ENCODE measurements at regions not wholly inside any gene's neighbourhood (a gene's known extent, or its start where the extent isn't known, plus 50 kb on each side); places are given as distances from the start of the nearest gene placed in this dataset.

DNA sequence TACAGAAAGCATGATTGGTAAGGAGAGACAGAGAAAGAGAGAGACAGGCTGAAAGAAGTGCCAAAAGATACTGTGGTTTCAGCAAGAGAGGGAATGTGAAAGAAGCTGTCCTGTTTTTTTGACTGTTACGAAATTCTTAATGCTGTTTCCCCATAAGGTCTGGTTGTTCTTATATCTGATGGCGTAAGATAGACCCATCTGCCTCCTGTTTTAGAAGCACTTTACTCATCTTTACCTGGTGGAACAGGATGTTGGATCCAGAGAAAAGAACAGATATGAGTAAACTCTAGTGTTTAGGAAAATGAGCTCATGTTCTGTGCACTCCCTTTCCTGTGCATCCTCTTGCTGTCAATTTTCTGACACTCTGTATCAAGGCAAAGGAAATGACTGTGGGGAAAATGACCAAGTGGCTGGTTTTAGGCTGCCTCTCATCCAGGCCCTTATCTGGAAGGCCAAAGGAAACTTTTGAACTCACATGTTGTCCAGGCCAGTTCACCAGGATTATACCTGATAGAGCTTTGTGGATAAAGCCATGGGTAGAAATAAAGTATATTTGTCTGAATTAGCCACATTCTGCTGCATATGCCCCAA lies 311.7 kb upstream of the HTR2C start:
- Histone ChIP-seq H4K8ac (ENCODE audit: extremely low read depth, insufficient read depth, low read length) (no peak overlapping the region), H3K18ac (ENCODE audit: extremely low read depth, low read length) (no peak overlapping the region), H3K9me3 (ENCODE audit: insufficient read depth in 2 of 2, low read depth in 1 of 2, low read length in 1 of 2) (peaks cover 2 to 3% of the 10 kb centered on the region in 2 experiments; a peak in 2 of 4 replicates), H2BK20ac (ENCODE audit: low read length) (no peak overlapping the region), H3K4me3 (ENCODE audit: extremely low read depth in 1 of 4, insufficient read depth in 2 of 4, low read depth in 3 of 4, low read length in 4 of 4) (no peak overlapping the region), H3K14ac (ENCODE audit: insufficient read length) (no peak overlapping the region), H4K91ac (replicated peaks; ENCODE audit: insufficient read length, low read length) (no peak overlapping the region), H3K36me3 (ENCODE audit: control insufficient read depth in 2 of 4, insufficient read depth in 4 of 4, low read length in 3 of 4) (no peaks in the 10 kb centered on the region), H2BK15ac (ENCODE audit: low read length) (no peak overlapping the region), H2BK5ac (ENCODE audit: low read depth, low read length) (no peak overlapping the region), H3K9ac (replicated peaks in 1 of 4; ENCODE audit: extremely low read depth in 1 of 4, low read depth in 3 of 4, low read length in 3 of 4) (no peak overlapping the region), H3K79me2 (ENCODE audit: control insufficient read depth in 1 of 2, insufficient read depth in 2 of 2, low read length in 2 of 2) (no peaks in the 10 kb centered on the region), H4K20me1 (replicated peaks in 1 of 2; ENCODE audit: control insufficient read depth in 1 of 2, insufficient read depth in 2 of 2, low read length in 2 of 2) (no peaks in the 10 kb centered on the region), H2BK120ac (replicated peaks; ENCODE audit: low read depth, low read length) (no peak overlapping the region), H3K27ac (ENCODE audit: low read depth, low read length) (no peak overlapping the region), H3K23me2 (ENCODE audit: low read depth, low read length) (no peaks in the 10 kb centered on the region), H3K27me3 (replicated peaks in 1 of 4; ENCODE audit: control insufficient read depth in 3 of 4, extremely low read depth in 1 of 4, insufficient read depth in 3 of 4, low read length in 3 of 4) (no peaks in the 10 kb centered on the region), H3K23ac (ENCODE audit: insufficient read length) (no peak overlapping the region), H3K4me1 (replicated peaks in 1 of 4; ENCODE audit: control insufficient read depth in 3 of 4, insufficient read depth in 4 of 4, low read length in 3 of 4) (no peaks in the 10 kb centered on the region), H2AK5ac (ENCODE audit: low read depth, low read length) (no peak overlapping the region), H4K5ac (ENCODE audit: insufficient read length, low read depth, low read length) (no peak overlapping the region), H2AFZ (ENCODE audit: low read length) (no peak overlapping the region), H2BK12ac (ENCODE audit: low read depth, low read length) (no peak overlapping the region), H3K79me1 (ENCODE audit: low read depth, low read length) (no peaks in the 10 kb centered on the region), H3K4ac (replicated peaks; ENCODE audit: insufficient read length, low read depth, low read length) (no peak overlapping the region), H3K56ac (replicated peaks; ENCODE audit: insufficient read length, low read depth, low read length) (no peak overlapping the region), H3K4me2 (ENCODE audit: insufficient read depth in 1 of 2, low read depth in 2 of 2, low read length in 2 of 2) (no peak overlapping the region)
- WGBS, 2 experiments (ENCODE audit: extremely low coverage in 1 of 2, insufficient coverage in 1 of 2, insufficient read length in 1 of 2, insufficient replicate concordance in 2 of 2, low coverage in 1 of 2, low lambda C conversion rate in 2 of 2, missing lambda C conversion rate in 1 of 2), result 84% methylated on average over 2 of the region's 2 CpGs; no CpG with 5 or more reads in 1 of the 2 experiments
- no peak for FAIRE-seq
- POLR2A ChIA-PET (ENCODE audit: partially characterized antibody), result no interaction called here
- no peak for DNase-seq (ENCODE audit: low read depth in 1 of 2, low spot score in 2 of 2)
- CTCF ChIA-PET (ENCODE audit: partially characterized antibody), result no interaction called here
- TF ChIP-seq TBP (IDR thresholded peaks at IDR 0.05; ENCODE audit: low read depth, low read length) (no peak), FOSL1 (IDR thresholded peaks at IDR 0.05; ENCODE audit: insufficient read depth, low read depth, low read length) (no peak), KDM4A (IDR thresholded peaks at IDR 0.05; ENCODE audit: low read depth, low read length, severe bottlenecking) (no peak), TCF12 (IDR thresholded peaks at IDR 0.05; ENCODE audit: low read depth, low read length) (no peak), TEAD4 (IDR thresholded peaks at IDR 0.05; ENCODE audit: low read depth, low read length) (no peak)
